IPS-15b (cell line): ENCODE measurements at regions not wholly inside any gene's neighbourhood (a gene's known extent, or its start where the extent isn't known, plus 50 kb on each side); places are given as distances from the start of the nearest gene placed in this dataset.

Source experiments
- H3K27me3 ChIP-seq: one replicate; pipeline ENCODE4 v1.6.1; 2013; ENCODE audit warnings: low read length; ENCODE audit not compliant: control insufficient read depth, insufficient read depth
- H3K36me3 ChIP-seq: one replicate; pipeline ENCODE4 v1.6.1; 2013; ENCODE audit warnings: low read length; ENCODE audit not compliant: control insufficient read depth, insufficient read depth
- H3K4me1 ChIP-seq: one replicate; pipeline ENCODE4 v1.6.1; 2013; ENCODE audit warnings: mild to moderate bottlenecking, low read length; ENCODE audit not compliant: control insufficient read depth, insufficient read depth
- H3K4me3 ChIP-seq: one replicate; pipeline ENCODE4 v1.5.1; 2013; ENCODE audit warnings: low read depth, low read length
- H3K9ac ChIP-seq: one replicate; pipeline ENCODE4 v1.6.1; 2013; ENCODE audit warnings: low read depth, mild to moderate bottlenecking, low read length
- H3K9me3 ChIP-seq: one replicate; pipeline ENCODE4 v1.6.1; 2013; ENCODE audit warnings: mild to moderate bottlenecking, low read length; ENCODE audit not compliant: control insufficient read depth, insufficient read depth

GRCh38 chrX:13936521-13937225, 93.0 kb downstream of the GEMIN8 start:
- no peaks in the 10 kb centered on the region for H3K27me3 ChIP-seq
- peaks cover 50% of the 10 kb centered on the region for H3K4me1 ChIP-seq
- H3K4me3 ChIP-seq: peak overlapping the region; percentile 83
- no peaks in the 10 kb centered on the region for H3K36me3 ChIP-seq
- H3K9ac ChIP-seq: peak overlapping the region; percentile 88
- no peaks in the 10 kb centered on the region for H3K9me3 ChIP-seq

DNA sequence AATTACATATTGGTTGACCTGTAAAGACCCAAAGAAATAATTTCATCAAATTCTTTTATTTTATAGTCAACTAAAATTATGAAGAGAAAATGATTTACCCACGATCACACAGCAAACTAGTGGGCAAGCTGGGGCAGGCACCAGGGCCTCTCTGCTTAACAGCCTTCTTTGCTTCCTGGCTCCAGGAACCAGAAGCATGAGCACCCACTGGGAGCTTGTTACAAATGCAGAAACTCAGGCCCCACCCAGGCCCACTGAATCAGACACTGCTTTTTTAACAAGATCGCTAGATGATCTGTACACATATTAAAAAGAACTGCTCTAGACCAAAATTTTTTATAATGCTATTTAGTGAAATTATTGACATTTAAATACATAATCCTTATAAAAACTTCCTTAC, 95.0 kb downstream of the GEMIN8 start:
- Histone ChIP-seq H3K4me1 (peaks cover 31% of the 10 kb centered on the region), H3K36me3 (no peaks in the 10 kb centered on the region), H3K4me3 (no peak overlapping the region), H3K9ac (no peak overlapping the region), H3K9me3 (no peaks in the 10 kb centered on the region), H3K27me3 (no peaks in the 10 kb centered on the region)

GRCh38 chrX:13933851-13934250, 95.8 kb downstream of the GEMIN8 start:
- Histone ChIP-seq H3K27me3 (no peaks in the 10 kb centered on the region), H3K9me3 (no peaks in the 10 kb centered on the region), H3K9ac (peak overlapping the region; percentile 9), H3K4me3 (no peak overlapping the region), H3K36me3 (no peaks in the 10 kb centered on the region), H3K4me1 (peaks cover 34% of the 10 kb centered on the region)

GRCh38 chrX:13933352-13933751, 96.3 kb downstream of the GEMIN8 start:
- H3K4me3 ChIP-seq: no peak overlapping the region
- no peak overlapping the region for H3K9ac ChIP-seq
- peaks cover 39% of the 10 kb centered on the region for H3K4me1 ChIP-seq
- no peaks in the 10 kb centered on the region for H3K9me3 ChIP-seq
- no peaks in the 10 kb centered on the region for H3K27me3 ChIP-seq
- H3K36me3 ChIP-seq: no peaks in the 10 kb centered on the region

DNA sequence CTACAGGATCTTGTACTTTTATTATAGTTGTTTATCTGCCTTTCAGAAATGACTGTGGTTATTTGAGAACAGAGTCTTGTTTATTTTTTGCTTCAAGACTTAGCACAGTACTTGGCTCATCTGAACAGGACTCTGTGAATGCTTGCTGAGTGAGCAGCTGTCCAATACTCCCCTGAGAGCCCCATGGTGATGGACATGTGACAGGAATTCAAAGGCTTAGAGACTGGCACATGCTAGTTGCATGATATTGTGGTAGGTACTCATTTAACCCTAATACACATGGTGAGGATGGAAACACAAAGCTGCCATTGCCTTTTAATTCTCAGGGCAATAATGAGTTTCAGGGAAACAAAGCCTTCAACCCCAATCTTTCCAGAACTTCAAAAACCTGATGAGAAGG, 97.3 kb downstream of the GEMIN8 start:
- no peaks in the 10 kb centered on the region for H3K27me3 ChIP-seq
- no peak overlapping the region for H3K9ac ChIP-seq
- H3K36me3 ChIP-seq: no peaks in the 10 kb centered on the region
- no peaks in the 10 kb centered on the region for H3K9me3 ChIP-seq
- no peak overlapping the region for H3K4me3 ChIP-seq
- peaks cover 47% of the 10 kb centered on the region for H3K4me1 ChIP-seq

GRCh38 chrX:13927175-13927574, 102.5 kb downstream of the GEMIN8 start:
- Histone ChIP-seq H3K9ac (no peak overlapping the region), H3K36me3 (no peaks in the 10 kb centered on the region), H3K4me3 (no peak overlapping the region), H3K9me3 (no peaks in the 10 kb centered on the region), H3K4me1 (peaks cover 26% of the 10 kb centered on the region), H3K27me3 (no peaks in the 10 kb centered on the region)

GRCh38 chrX:13923845-13924244, 105.8 kb downstream of the GEMIN8 start:
- Histone ChIP-seq H3K4me1 (peaks cover 17% of the 10 kb centered on the region), H3K9ac (no peak overlapping the region), H3K36me3 (no peaks in the 10 kb centered on the region), H3K9me3 (no peaks in the 10 kb centered on the region), H3K27me3 (no peaks in the 10 kb centered on the region), H3K4me3 (no peak overlapping the region)

DNA sequence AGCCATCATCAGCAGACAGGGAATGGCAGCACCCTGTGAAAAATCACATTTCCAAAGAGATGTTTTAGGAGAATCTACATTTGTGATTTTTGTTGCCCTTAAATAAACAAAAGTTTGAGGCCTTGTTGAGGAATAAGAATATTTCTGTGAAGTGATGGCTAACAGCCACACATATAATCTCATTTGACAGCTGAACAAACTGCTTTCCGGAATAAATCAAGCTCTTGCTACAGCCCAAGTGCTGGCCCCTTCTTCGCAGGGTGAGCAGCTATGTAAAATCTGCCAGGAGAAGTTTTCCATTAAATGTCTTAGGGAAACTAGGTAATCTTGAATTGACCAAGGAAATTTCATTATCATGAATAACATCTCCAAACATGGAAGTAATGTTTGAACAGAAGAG, 106.4 kb upstream of the GPM6B start:
- Histone ChIP-seq H3K4me3 (no peak overlapping the region), H3K4me1 (peaks cover 11% of the 10 kb centered on the region), H3K36me3 (no peaks in the 10 kb centered on the region), H3K9ac (no peak overlapping the region), H3K9me3 (no peaks in the 10 kb centered on the region), H3K27me3 (no peaks in the 10 kb centered on the region)

DNA sequence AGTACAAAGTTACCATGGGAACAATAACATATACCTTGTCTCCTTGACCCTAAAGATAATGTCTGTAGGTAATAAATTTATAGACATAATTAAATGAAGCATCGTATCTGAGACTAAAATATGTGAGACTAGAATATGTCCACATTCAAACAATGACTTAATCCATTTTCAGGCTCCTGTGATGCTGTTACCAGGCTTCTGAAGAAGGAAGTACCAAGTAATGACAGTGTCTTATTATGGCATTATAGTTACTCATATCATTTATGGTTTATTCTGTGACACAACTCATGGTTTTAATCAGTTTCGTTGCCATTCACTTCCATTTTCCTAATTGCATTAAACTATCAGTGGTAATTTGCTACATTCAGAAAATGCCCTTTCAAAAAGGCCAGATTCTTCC, 100.6 kb upstream of the GPM6B start:
- no peaks in the 10 kb centered on the region for H3K36me3 ChIP-seq
- no peak overlapping the region for H3K9ac ChIP-seq
- no peak overlapping the region for H3K4me3 ChIP-seq
- no peaks in the 10 kb centered on the region for H3K9me3 ChIP-seq
- H3K27me3 ChIP-seq: no peaks in the 10 kb centered on the region
- H3K4me1 ChIP-seq: peaks cover 6% of the 10 kb centered on the region

- Histone ChIP-seq H3K9ac (no peak overlapping the region), H3K36me3 (no peaks in the 10 kb centered on the region), H3K4me1 (peaks cover 16% of the 10 kb centered on the region), H3K4me3 (no peak overlapping the region), H3K27me3 (no peaks in the 10 kb centered on the region), H3K9me3 (no peaks in the 10 kb centered on the region)
These were observed 94.7 kb upstream of the GPM6B start for GRCh38 chrX:13911586-13911985.

GRCh38 chrX:13906093-13906492, 89.2 kb upstream of the GPM6B start:
- H3K27me3 ChIP-seq: no peaks in the 10 kb centered on the region
- peaks cover 24% of the 10 kb centered on the region for H3K4me1 ChIP-seq
- H3K36me3 ChIP-seq: no peaks in the 10 kb centered on the region
- no peak overlapping the region for H3K9ac ChIP-seq
- H3K9me3 ChIP-seq: no peaks in the 10 kb centered on the region
- peak overlapping the region; percentile 9 for H3K4me3 ChIP-seq

- no peaks in the 10 kb centered on the region for H3K27me3 ChIP-seq
These were observed 86.5 kb upstream of the GPM6B start for GRCh38 chrX:13903405-13903804.

More at GRCh38 chrX:13903405-13903804, 86.5 kb upstream of the GPM6B start:
- H3K4me1 ChIP-seq: peaks cover 19% of the 10 kb centered on the region
- no peak overlapping the region for H3K4me3 ChIP-seq
- no peaks in the 10 kb centered on the region for H3K36me3 ChIP-seq
- H3K9me3 ChIP-seq: no peaks in the 10 kb centered on the region
- no peak overlapping the region for H3K9ac ChIP-seq
